GM18909 (cell line): ENCODE measurements at regions not wholly inside any gene's neighbourhood (a gene's known extent, or its start where the extent isn't known, plus 50 kb on each side); places are given as distances from the start of the nearest gene placed in this dataset.
"Not testable (repeated sequence)": the region's sequence is repeated elsewhere in the genome, so short reads cannot be mapped to it uniquely, and the experiment has no call there.

Source experiments
- ATAC-seq: cut with Tn5 transposase; IDR thresholded peaks from one replicate; pipeline ENCODE4 v1.9.1; 2021; ENCODE audit warnings: mild to moderate bottlenecking; ENCODE audit not compliant: unreplicated experiment, poor library complexity

GRCh38 chr20:39968495-39968894 is 720.5 kb downstream of the MAFB start:
- ATAC-seq = no peak

GRCh38 chr20:39967806-39968205 is 721.2 kb downstream of the MAFB start:
- ATAC-seq = no peak

GRCh38 chr20:39961637-39962244 is 727.3 kb downstream of the MAFB start:
- no peak for ATAC-seq

GRCh38 chr20:39960522-39961428 is 728.3 kb downstream of the MAFB start:
- ATAC-seq = peak; percentile 57

GRCh38 chr20:39957911-39958310 is 731.1 kb downstream of the MAFB start:
- not testable (repeated sequence) for ATAC-seq

- no peak for ATAC-seq
Observed at GRCh38 chr20:39954621-39955020, 734.4 kb downstream of the MAFB start.

GRCh38 chr20:39946931-39947330 is 742.1 kb downstream of the MAFB start:
- ATAC-seq = no peak

- ATAC-seq = peak; percentile 51
Observed at GRCh38 chr20:39946053-39946810, 742.8 kb downstream of the MAFB start.

GRCh38 chr20:39944861-39945260 is 744.2 kb downstream of the MAFB start:
- ATAC-seq = no peak

GRCh38 chr20:39943336-39943735 is 745.7 kb downstream of the MAFB start:
- no peak for ATAC-seq

GRCh38 chr20:39941245-39941644 is 747.8 kb downstream of the MAFB start:
- ATAC-seq = no peak

GRCh38 chr20:39939241-39939865 is 749.7 kb downstream of the MAFB start:
- ATAC-seq = no peak

- no peak for ATAC-seq
Observed at GRCh38 chr20:39936401-39936800, 752.6 kb downstream of the MAFB start.

GRCh38 chr20:39935901-39936300 is 753.1 kb downstream of the MAFB start:
- ATAC-seq = no peak

- ATAC-seq = no peak
Observed at GRCh38 chr20:39916236-39916765, 772.7 kb downstream of the MAFB start.

GRCh38 chr20:39913274-39913673 is 775.8 kb downstream of the MAFB start:
- ATAC-seq = no peak

- ATAC-seq = no peak
Observed at GRCh38 chr20:39911497-39911896, 777.5 kb downstream of the MAFB start.

GRCh38 chr20:39910536-39910935 is 778.5 kb downstream of the MAFB start:
- ATAC-seq = no peak

- ATAC-seq = no peak
Observed at GRCh38 chr20:39909447-39909846, 779.6 kb downstream of the MAFB start.

GRCh38 chr20:39904476-39905112 is 784.4 kb downstream of the MAFB start:
- ATAC-seq = no peak
